PFSK-1 (cell line): ENCODE measurements at regions not wholly inside any gene's neighbourhood (a gene's known extent, or its start where the extent isn't known, plus 50 kb on each side); places are given as distances from the start of the nearest gene placed in this dataset.

ENCODE experiments used
- FOXP2 ChIP-seq: optimal IDR thresholded peaks from 2 replicates; pipeline ENCODE3; 2011; ENCODE audit warnings: borderline replicate concordance, control low read depth, inconsistent platforms; ENCODE audit not compliant: insufficient read depth; ENCODE audit errors: extremely low read length, extremely low read depth
- POLR2AphosphoS5 ChIP-seq: IDR thresholded peaks from 2 replicates; pipeline ENCODE4 v1.6.1; 2012; ENCODE audit warnings: low read depth, mild to moderate bottlenecking, control low read depth, low read length, moderate library complexity
- SIN3A ChIP-seq: IDR thresholded peaks from 2 replicates; pipeline ENCODE4 v1.6.1; 2012; ENCODE audit warnings: mild to moderate bottlenecking, low read length, moderate library complexity, borderline replicate concordance; ENCODE audit not compliant: insufficient read depth
- TAF1 ChIP-seq: IDR thresholded peaks from 2 replicates; pipeline ENCODE4 v1.6.1; 2012; ENCODE audit warnings: low read length, control low read depth, borderline replicate concordance; ENCODE audit not compliant: insufficient read depth
- TF ChIP-seq, protein P1 (sequence below), 2 experiments: IDR thresholded peaks; 2 replicates each; pipeline versions ENCODE4 v1.6.1 to v1.8.0; 2011 to 2012; ENCODE audit warnings: low read depth in 2 of 2, low read length in 2 of 2, control low read depth in 1 of 2, inconsistent platforms in 1 of 2, mild to moderate bottlenecking in 1 of 2, moderate library complexity in 1 of 2; ENCODE audit not compliant: insufficient read depth in 1 of 2

DNA sequence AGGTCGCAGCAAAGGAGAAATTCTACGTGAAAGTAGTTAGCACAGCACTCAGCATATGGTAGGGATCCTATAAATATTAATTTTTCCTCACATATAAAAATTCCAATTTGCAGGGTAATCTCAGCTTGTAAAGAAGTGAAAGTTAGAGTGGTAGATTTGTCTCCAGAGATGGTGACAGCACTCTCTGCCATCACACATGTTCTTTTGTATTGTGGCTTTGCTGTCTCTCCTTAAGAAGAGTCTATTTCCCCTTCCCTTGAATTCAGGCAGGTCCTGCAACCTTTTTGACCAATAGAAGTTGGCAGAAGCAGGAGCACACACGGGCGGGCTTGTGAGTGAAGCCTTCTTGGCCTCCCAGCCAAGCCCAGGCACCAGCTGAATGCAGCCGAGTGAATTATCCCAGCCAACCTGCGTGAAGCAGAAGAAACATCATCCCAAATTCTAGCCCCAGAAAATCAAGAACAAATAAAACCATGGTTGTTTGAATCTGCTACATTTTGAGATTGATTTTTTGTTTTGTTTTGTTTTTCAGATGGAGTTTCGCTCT is 107.8 kb upstream of the COPS8 start:
- TF ChIP-seq, protein P1, sequence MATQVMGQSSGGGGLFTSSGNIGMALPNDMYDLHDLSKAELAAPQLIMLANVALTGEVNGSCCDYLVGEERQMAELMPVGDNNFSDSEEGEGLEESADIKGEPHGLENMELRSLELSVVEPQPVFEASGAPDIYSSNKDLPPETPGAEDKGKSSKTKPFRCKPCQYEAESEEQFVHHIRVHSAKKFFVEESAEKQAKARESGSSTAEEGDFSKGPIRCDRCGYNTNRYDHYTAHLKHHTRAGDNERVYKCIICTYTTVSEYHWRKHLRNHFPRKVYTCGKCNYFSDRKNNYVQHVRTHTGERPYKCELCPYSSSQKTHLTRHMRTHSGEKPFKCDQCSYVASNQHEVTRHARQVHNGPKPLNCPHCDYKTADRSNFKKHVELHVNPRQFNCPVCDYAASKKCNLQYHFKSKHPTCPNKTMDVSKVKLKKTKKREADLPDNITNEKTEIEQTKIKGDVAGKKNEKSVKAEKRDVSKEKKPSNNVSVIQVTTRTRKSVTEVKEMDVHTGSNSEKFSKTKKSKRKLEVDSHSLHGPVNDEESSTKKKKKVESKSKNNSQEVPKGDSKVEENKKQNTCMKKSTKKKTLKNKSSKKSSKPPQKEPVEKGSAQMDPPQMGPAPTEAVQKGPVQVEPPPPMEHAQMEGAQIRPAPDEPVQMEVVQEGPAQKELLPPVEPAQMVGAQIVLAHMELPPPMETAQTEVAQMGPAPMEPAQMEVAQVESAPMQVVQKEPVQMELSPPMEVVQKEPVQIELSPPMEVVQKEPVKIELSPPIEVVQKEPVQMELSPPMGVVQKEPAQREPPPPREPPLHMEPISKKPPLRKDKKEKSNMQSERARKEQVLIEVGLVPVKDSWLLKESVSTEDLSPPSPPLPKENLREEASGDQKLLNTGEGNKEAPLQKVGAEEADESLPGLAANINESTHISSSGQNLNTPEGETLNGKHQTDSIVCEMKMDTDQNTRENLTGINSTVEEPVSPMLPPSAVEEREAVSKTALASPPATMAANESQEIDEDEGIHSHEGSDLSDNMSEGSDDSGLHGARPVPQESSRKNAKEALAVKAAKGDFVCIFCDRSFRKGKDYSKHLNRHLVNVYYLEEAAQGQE (IDR thresholded peaks at IDR 0.05; ENCODE audit: insufficient read depth in 1 of 2, low read depth in 2 of 2, low read length in 2 of 2), result no peak
- TF ChIP-seq FOXP2, result no peak
- TF ChIP-seq POLR2AphosphoS5, result no peak
- no peak for TF ChIP-seq TAF1
- TF ChIP-seq SIN3A, result no peak

DNA sequence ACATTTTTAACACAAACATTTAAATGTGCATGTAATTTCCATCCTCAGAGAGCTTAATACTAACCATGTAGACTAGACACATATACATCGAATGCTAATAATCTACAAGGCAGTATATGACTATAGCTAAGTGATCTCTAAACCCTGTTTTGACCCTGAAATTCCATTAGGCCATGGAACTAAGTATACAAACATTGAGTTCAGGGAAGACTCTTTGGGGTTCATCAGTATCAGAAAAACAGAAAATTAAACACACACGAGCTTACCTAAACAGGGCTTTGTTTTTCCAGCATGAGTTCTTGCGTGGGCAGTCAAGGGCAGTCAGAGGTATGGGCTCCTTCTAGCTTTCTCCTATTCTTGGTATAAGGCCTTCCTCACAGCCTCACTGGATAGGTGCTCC is 106.0 kb upstream of the COPS8 start:
- TF ChIP-seq TAF1, result no peak
- no peak for TF ChIP-seq POLR2AphosphoS5
- TF ChIP-seq, protein P1 (IDR thresholded peaks at IDR 0.05; ENCODE audit: insufficient read depth in 1 of 2, low read depth in 2 of 2, low read length in 2 of 2), result no peak
- no peak for TF ChIP-seq FOXP2
- no peak for TF ChIP-seq SIN3A

DNA sequence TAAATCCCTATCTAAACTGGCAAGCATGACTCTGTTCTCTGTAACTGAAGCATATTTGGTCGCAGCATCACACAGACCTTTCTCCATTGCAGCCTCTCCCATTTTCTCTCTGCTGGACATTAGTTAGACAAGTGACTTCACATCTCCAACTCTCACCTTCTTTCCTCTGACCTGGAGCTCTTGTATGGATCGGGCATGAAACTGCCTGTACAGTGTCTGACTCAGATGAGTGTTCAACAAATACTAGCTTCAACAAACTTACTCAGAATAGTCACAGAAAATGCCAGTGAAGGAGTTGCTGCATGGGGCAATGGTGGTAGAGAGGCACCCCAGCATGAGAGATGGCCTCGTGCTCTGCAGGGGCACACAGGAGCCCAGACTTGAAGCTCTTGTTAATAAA is 104.7 kb upstream of the COPS8 start:
- TF ChIP-seq SIN3A (no peak), POLR2AphosphoS5 (no peak), FOXP2 (no peak), TAF1 (no peak)
- TF ChIP-seq, protein P1 (IDR thresholded peaks at IDR 0.05; ENCODE audit: insufficient read depth in 1 of 2, low read depth in 2 of 2, low read length in 2 of 2), result no peak

DNA sequence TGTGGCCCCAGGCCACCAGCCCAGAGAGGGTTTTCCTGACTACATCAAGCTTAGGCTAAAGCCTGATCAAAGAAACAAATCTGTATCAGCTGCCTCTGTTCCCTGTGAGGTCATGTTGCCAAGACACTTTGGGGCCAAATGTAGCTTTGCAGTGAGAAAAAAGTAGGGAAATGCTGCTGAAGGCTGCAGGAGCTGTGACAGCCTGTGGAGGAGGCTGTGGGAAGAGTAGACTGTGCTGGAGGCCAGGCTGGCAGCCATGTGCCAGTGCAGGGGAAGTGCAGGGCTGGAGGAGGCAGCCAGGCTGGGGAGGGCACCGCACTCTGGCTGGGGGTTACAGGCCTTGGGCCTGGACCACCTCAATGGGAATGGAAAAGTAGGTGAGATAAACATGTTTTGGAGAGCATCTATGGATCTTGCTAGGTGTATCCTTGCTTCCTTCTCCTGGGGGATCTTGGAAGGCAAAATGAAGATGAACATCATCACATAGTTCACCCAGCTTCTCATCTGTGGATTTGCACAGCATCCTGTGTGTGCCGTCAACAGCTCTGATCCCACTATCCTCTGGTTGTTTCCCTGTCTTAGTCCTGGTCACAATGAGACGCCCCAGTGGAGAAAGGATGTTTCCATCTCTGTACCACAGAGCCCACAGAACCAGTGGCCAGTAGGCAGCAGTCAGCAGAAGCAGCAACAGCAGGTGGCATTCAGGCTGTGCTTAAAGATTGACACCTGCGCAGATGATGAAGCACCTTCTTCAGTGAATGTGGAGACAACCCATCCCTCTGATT is 103.8 kb upstream of the COPS8 start:
- TF ChIP-seq TAF1, result no peak
- TF ChIP-seq, protein P1 (IDR thresholded peaks at IDR 0.05; ENCODE audit: insufficient read depth in 1 of 2, low read depth in 2 of 2, low read length in 2 of 2), result no peak
- no peak for TF ChIP-seq FOXP2
- TF ChIP-seq POLR2AphosphoS5, result no peak
- no peak for TF ChIP-seq SIN3A
